ENCODE measurements at regions not wholly inside any gene's neighbourhood (a gene's known extent, or its start where the extent isn't known, plus 50 kb on each side); places are given as distances from the start of the nearest gene placed in this dataset.

- TF ChIP-seq ZBTB49 (tag by site-specific recombination; IDR thresholded peaks at IDR 0.05; ENCODE audit: low read depth) (no peak), ZEB2 (tag by site-specific recombination; IDR thresholded peaks at IDR 0.05) (no peak)
Observed at GRCh38 chr9:103702572-103702971, 391.5 kb upstream of the SMC2 start (continued).

GRCh38 chr9:103707181-103707580, 386.9 kb upstream of the SMC2 start:
- Histone ChIP-seq H3K36me3 (ENCODE audit: control insufficient read depth in 2 of 2, insufficient read depth in 1 of 2, low read length in 2 of 2) (no peaks in the 10 kb centered on the region), H3K27ac (ENCODE audit: extremely low read depth, low read depth, low read length) (no peak overlapping the region), H3K9me3 (ENCODE audit: control insufficient read depth, insufficient read depth, low read depth, low read length) (no peaks in the 10 kb centered on the region), H3K4me3 (ENCODE audit: low read depth, low read length) (no peak overlapping the region), H3K4me1 (ENCODE audit: control insufficient read depth, insufficient read depth, low read length) (no peaks in the 10 kb centered on the region)
- POLR2A ChIA-PET, result no interaction called here
- TF ChIP-seq ZSCAN18 (tag by site-specific recombination; IDR thresholded peaks at IDR 0.05) (no peak), KLF9 (tag by site-specific recombination; IDR thresholded peaks at IDR 0.05; ENCODE audit: low read depth) (no peak), BCL11B (tag by site-specific recombination; IDR thresholded peaks at IDR 0.05; ENCODE audit: low read depth) (no peak), ZNF37A (tag by site-specific recombination; IDR thresholded peaks at IDR 0.05) (no peak), ZNF221 (tag by site-specific recombination; IDR thresholded peaks at IDR 0.05; ENCODE audit: borderline replicate concordance) (no peak), ZNF629 (tag by site-specific recombination; IDR thresholded peaks at IDR 0.05) (no peak), GLIS1 (tag by site-specific recombination; IDR thresholded peaks at IDR 0.05) (no peak), ZNF311 (tag by site-specific recombination; IDR thresholded peaks at IDR 0.05; ENCODE audit: borderline replicate concordance) (no peak), ZNF426 (tag by site-specific recombination; IDR thresholded peaks at IDR 0.05) (no peak)
- TF ChIP-seq, protein P1, sequence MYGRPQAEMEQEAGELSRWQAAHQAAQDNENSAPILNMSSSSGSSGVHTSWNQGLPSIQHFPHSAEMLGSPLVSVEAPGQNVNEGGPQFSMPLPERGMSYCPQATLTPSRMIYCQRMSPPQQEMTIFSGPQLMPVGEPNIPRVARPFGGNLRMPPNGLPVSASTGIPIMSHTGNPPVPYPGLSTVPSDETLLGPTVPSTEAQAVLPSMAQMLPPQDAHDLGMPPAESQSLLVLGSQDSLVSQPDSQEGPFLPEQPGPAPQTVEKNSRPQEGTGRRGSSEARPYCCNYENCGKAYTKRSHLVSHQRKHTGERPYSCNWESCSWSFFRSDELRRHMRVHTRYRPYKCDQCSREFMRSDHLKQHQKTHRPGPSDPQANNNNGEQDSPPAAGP (tag by site-specific recombination; IDR thresholded peaks at IDR 0.05), result no peak
- TF ChIP-seq, protein P2, sequence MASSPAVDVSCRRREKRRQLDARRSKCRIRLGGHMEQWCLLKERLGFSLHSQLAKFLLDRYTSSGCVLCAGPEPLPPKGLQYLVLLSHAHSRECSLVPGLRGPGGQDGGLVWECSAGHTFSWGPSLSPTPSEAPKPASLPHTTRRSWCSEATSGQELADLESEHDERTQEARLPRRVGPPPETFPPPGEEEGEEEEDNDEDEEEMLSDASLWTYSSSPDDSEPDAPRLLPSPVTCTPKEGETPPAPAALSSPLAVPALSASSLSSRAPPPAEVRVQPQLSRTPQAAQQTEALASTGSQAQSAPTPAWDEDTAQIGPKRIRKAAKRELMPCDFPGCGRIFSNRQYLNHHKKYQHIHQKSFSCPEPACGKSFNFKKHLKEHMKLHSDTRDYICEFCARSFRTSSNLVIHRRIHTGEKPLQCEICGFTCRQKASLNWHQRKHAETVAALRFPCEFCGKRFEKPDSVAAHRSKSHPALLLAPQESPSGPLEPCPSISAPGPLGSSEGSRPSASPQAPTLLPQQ (tag by site-specific recombination; IDR thresholded peaks at IDR 0.05), result no peak
- TF ChIP-seq, protein P3, sequence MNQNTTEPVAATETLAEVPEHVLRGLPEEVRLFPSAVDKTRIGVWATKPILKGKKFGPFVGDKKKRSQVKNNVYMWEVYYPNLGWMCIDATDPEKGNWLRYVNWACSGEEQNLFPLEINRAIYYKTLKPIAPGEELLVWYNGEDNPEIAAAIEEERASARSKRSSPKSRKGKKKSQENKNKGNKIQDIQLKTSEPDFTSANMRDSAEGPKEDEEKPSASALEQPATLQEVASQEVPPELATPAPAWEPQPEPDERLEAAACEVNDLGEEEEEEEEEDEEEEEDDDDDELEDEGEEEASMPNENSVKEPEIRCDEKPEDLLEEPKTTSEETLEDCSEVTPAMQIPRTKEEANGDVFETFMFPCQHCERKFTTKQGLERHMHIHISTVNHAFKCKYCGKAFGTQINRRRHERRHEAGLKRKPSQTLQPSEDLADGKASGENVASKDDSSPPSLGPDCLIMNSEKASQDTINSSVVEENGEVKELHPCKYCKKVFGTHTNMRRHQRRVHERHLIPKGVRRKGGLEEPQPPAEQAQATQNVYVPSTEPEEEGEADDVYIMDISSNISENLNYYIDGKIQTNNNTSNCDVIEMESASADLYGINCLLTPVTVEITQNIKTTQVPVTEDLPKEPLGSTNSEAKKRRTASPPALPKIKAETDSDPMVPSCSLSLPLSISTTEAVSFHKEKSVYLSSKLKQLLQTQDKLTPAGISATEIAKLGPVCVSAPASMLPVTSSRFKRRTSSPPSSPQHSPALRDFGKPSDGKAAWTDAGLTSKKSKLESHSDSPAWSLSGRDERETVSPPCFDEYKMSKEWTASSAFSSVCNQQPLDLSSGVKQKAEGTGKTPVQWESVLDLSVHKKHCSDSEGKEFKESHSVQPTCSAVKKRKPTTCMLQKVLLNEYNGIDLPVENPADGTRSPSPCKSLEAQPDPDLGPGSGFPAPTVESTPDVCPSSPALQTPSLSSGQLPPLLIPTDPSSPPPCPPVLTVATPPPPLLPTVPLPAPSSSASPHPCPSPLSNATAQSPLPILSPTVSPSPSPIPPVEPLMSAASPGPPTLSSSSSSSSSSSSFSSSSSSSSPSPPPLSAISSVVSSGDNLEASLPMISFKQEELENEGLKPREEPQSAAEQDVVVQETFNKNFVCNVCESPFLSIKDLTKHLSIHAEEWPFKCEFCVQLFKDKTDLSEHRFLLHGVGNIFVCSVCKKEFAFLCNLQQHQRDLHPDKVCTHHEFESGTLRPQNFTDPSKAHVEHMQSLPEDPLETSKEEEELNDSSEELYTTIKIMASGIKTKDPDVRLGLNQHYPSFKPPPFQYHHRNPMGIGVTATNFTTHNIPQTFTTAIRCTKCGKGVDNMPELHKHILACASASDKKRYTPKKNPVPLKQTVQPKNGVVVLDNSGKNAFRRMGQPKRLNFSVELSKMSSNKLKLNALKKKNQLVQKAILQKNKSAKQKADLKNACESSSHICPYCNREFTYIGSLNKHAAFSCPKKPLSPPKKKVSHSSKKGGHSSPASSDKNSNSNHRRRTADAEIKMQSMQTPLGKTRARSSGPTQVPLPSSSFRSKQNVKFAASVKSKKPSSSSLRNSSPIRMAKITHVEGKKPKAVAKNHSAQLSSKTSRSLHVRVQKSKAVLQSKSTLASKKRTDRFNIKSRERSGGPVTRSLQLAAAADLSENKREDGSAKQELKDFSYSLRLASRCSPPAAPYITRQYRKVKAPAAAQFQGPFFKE (tag by site-specific recombination; IDR thresholded peaks at IDR 0.05; ENCODE audit: borderline replicate concordance), result no peak
- CTCF ChIA-PET, result no interaction called here
